Left renal cortex interstitium (tissue), 4 donors: ENCODE measurements at regions not wholly inside any gene's neighbourhood (a gene's known extent, or its start where the extent isn't known, plus 50 kb on each side); places are given as distances from the start of the nearest gene placed in this dataset.
"Not testable (repeated sequence)": the region's sequence is repeated elsewhere in the genome, so short reads cannot be mapped to it uniquely, and the experiment has no call there.

Experiments
- DNase-seq, 4 donors: peaks; one replicate each; pipeline ENCODE4 v3.0.0-alpha.2; 2013; ENCODE audit warnings: low read depth in 4 of 4, low spot score in 2 of 4, missing footprints in 1 of 4

DNA sequence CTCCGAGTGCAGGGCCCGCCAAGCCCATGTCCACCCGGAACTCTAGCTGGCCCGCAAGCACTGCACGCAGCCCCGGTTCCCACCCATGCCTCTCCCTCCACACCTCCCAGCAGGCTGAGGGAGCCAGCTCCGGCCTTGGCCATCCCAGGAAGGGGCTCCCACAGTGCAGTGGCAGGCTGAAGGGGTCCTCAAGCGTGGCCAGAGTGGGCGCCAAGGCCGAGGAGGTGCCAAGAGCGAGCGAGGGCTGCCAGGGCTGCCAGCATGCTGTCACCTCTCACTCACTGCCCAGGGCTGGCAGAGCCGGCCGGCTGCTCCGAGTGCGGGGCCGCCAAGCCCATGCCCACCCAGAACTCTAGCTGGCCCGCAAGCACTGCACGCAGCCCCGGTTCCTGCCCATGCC, 75.5 kb upstream of the TBC1D5 start:
- not testable (repeated sequence) for DNase-seq

- DNase-seq, result no peak
Measured at GRCh38 chr3:17817545-17817944, 75.1 kb upstream of the TBC1D5 start.

DNA sequence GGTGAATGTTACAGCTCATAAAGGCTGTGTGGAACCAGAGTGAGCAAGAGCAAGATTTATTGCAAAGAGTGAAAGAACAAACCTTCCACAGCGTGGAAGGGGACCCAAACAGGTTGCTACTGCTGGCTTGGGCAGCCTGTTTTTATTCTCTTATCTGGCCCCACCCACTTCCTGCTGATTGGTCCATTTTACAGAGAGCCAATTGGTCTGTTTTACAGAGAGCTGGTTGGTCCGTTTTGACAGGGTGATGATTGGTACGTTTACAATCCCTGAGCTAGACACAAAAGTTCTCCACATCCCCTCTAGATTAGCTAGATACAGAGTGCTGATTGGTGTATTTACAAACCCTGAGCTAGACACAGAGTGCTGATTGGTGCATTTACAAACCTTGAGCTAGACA, 74.4 kb upstream of the TBC1D5 start:
- not testable (repeated sequence) for DNase-seq

DNA sequence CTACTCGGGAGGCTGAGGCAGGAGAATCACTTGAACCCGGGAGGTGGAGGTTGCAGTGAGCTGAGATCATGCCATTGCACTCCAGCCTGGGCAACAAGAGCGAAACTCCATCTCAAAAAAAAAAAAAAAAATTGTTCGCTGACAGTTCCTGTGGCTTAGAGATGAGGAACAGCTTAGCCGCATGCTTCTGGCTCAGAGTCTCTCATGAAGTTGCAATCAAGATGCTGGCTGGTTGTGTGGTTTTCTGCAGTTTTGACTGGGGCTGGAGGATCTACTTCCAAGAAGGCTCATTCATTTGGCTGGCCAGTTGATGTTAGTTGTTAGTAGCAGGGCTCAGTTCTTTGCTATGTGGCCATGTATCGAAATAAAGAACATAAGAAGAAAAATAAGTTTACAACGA, 69.9 kb upstream of the TBC1D5 start:
- DNase-seq, result not testable (repeated sequence)

GRCh38 chr3:17811646-17812045, 69.2 kb upstream of the TBC1D5 start:
- DNase-seq, result no peak

DNA sequence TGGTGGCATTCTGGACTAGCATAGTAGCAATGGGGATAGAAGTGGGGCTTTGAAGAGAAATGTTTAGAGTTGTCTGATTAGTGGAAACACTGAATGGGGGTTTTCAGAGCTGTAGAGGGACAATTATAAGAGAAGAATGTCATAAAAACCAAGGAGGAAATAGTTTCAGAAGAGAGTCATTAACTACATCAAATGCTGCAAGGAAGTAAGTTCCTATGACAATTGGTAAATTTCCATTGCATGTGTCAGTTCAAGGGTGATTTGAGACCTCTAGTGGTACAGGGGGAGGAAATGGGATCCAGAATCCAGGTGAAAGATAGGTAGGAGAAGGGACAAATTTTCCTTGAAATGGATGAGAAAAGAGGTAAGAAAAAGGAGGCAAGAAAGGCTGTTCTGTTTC, 68.3 kb upstream of the TBC1D5 start:
- DNase-seq, result no peak

- no peak for DNase-seq
Measured at GRCh38 chr3:17808994-17809393, 66.6 kb upstream of the TBC1D5 start.

DNA sequence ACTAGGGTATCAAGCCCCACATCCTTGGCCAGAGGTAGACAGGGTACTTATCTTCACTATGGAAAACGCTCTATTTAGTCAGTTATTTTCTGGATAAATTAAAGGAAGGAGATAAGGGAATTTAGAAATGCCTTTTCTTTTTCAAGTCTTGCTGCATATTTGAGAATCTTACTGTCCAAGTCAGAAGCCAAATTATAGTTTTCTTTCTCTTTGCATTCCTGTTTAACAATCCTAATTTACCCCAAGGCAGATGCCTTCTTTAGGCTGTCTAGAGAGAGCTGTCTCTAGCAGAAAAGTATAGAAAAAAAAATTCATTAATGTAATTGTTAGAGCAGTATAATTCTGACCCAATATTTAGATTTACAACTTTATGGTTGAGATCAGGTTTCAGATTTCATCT, 64.4 kb upstream of the TBC1D5 start:
- DNase-seq, result no peak

DNA sequence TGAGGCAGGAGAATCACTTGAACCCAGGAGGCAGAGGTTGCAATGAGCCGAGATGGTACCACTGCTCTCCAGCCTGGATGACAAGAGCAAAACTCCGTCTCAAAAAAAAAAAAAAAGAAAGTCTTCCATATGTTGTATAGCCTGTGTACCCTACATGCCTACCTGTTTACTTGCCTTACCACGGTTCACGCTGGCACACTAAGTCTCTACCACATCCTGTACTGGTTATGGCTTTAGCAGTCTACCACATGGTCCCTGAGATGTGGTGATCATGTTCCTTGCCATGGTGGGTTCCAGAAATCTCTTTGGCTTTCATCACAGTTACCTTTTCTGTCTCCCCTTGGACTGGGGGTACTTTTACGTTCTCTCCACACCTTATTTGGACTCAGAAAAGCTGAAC, 63.8 kb upstream of the TBC1D5 start:
- DNase-seq, result no peak

- DNase-seq, result no peak
Measured at GRCh38 chr3:17805461-17805940, 63.1 kb upstream of the TBC1D5 start.

GRCh38 chr3:17802950-17803349, 60.5 kb upstream of the TBC1D5 start:
- no peak for DNase-seq

- no peak for DNase-seq
Measured at GRCh38 chr3:17801131-17801530, 58.7 kb upstream of the TBC1D5 start.

GRCh38 chr3:17800232-17800631, 57.8 kb upstream of the TBC1D5 start:
- DNase-seq, result no peak

DNA sequence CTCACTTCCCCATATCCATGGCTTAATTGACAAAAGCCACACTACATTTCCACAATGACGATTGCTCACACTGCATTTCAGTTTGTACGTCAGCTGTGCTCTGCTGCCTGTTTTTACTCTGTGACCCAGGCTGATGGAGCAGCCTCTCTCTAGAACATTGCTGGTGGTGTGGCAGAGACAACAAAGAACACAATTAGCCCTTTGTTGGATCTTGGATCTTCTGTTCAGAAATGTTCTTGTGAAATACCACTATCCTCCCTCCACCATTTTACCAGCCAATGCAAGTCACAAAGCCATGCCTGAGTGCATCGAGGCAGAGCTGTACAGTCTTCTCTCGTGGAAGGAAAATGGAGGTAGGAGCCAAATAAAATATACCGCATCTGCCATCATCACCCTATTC, 56.9 kb upstream of the TBC1D5 start:
- DNase-seq, result no peak

- no peak for DNase-seq
Measured at GRCh38 chr3:17798000-17798399, 55.6 kb upstream of the TBC1D5 start.

DNA sequence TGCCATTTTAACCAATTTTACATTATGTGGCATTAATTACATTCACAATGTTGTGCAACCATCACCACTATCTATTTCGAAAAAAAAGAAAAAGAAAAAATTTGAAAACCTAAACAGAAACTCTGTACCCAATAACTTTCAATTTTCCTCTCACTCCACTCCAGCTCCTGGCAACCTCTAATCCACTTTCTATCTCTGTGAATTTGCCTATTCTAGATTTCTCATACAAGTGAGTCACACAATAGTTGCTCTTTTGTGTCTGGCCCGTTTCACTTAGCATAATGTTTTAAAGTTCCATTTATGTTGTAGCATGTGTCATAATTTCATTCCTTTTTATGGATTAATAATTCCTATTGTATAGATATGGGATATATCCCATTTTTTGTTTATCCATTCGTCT, 53.3 kb upstream of the TBC1D5 start:
- DNase-seq, result no peak

GRCh38 chr3:17795280-17795679, 52.8 kb upstream of the TBC1D5 start:
- DNase-seq, result no peak

GRCh38 chr3:17793542-17794195, 51.2 kb upstream of the TBC1D5 start:
- DNase-seq, result no peak
